GM19468 (cell line): ENCODE measurements at regions not wholly inside any gene's neighbourhood (a gene's known extent, or its start where the extent isn't known, plus 50 kb on each side); places are given as distances from the start of the nearest gene placed in this dataset.
"Not testable (repeated sequence)": the region's sequence is repeated elsewhere in the genome, so short reads cannot be mapped to it uniquely, and the experiment has no call there.

Source experiments
- ATAC-seq: cut with Tn5 transposase; IDR thresholded peaks from one replicate; pipeline ENCODE4 v1.9.1; 2021; ENCODE audit warnings: mild to moderate bottlenecking, moderate library complexity, moderate number of reproducible peaks; ENCODE audit not compliant: unreplicated experiment; ENCODE audit errors: extremely low read depth

GRCh38 chr17:14468858-14469257 lies 168.0 kb downstream of the HS3ST3B1 start:
- ATAC-seq = no peak

DNA sequence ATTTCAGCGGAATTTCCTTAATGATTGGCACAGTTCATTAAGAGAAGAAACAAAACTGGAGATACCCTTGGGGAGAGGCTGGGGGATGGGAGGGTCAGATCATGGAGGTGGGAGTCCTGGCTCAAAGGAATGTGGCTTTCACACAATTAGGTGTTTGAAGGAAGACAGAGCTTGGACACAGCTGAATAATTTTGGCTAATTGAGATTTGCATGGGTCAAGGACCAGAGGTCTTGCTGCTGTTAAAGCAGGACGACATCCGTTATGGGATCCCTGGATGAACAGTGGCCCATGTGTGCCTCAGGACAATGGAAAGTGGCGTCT lies 160.3 kb downstream of the HS3ST3B1 start:
- ATAC-seq = no peak

DNA sequence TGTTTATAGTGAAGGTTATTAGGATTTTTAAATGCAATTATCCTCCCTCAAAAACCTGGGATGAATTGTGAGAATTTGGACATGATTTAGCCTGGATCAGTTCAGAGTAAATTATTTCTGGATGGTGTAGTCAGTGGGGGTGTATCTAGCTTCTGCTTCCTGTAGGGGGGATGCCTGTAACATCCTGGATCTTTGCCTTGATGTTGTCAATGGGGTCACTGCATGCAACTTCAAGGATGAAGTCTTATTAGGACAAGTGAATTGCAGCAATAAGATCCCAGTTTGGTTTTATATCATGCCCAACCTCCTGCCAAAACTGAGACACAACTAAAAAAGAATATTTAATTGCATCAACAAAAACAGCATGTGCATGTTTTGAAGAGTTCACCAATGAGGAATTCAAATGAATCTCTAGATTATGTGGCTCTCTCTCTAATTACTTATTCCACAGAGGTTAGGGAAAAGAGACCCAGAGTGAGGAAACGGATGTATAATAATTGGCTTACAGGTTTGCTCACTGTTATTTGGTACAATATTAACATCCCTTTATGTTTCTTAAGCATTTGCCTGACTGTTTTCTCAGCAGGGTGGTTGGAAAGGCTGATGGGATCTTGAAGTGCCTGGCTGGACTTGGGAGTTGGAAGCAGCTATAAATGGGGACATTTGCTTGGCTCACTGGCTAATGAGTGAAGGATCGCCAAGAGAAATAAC lies 159.8 kb downstream of the HS3ST3B1 start:
- ATAC-seq = no peak

DNA sequence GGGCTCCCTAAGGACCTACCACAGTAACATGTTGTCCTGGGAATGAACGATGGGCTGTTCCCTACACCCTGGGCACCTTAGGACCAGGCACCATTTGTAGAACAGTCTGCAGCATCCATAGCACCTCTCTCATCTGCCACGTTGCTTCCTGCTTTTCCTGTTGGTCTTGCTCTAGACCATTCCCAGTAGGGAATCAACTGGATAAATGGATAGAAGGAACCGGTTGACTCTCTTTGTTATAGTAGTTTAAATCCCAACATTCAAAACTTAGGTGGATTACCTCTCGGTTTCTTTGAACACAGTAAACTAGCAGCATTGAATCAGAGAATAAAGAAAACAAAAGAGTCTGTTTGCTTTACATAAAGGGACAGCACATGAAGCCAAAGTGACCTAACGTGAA lies 159.1 kb downstream of the HS3ST3B1 start:
- ATAC-seq = no peak

DNA sequence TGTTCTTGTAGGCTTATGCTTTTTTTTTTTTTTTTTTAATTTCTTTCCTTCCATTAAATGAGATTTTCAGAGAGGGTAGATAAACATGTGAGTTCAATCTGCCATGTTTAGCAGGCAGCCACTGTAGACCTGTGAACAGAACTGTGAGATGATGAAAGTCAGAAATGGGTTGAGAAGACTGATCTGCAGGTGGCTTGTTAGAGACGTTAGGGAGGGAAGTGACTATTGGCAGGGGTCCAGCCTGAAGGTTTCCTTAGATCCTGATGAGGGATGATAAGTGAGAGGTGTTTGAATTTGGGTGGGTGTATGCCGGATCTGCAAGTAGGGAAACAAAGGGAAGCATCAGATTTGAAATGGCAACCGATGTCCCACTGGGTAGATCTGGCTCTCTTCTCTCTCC lies 157.8 kb downstream of the HS3ST3B1 start:
- ATAC-seq = no peak

- no peak for ATAC-seq
These were observed 153.9 kb downstream of the HS3ST3B1 start for GRCh38 chr17:14454746-14455145.

GRCh38 chr17:14452856-14453255 lies 152.0 kb downstream of the HS3ST3B1 start:
- no peak for ATAC-seq

GRCh38 chr17:14451729-14452191 lies 150.9 kb downstream of the HS3ST3B1 start:
- ATAC-seq = no peak

- no peak for ATAC-seq
These were observed 147.9 kb downstream of the HS3ST3B1 start for GRCh38 chr17:14448818-14449217.

DNA sequence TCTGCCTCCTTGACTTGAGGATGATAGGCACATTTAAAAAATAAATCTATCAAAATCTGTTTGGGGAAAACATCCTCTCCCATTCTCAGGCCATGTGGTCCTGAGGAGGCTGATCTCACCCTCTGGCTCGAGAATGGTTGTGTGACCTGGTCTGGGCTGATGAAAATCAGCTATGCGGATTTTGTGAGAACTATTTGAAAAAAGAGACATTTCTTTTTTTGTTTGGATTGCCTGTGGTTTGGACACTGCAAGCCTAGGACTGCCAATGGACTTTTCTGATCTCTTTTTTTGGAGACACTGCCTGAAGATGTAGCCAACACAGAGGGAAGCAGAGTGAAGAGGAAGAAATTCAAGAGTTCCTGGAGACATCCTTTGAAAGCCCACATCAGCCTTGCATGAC lies 145.9 kb downstream of the HS3ST3B1 start:
- ATAC-seq = no peak

- ATAC-seq = no peak
These were observed 144.0 kb downstream of the HS3ST3B1 start for GRCh38 chr17:14444915-14445314.

GRCh38 chr17:14442798-14443528 lies 142.1 kb downstream of the HS3ST3B1 start:
- ATAC-seq = no peak

DNA sequence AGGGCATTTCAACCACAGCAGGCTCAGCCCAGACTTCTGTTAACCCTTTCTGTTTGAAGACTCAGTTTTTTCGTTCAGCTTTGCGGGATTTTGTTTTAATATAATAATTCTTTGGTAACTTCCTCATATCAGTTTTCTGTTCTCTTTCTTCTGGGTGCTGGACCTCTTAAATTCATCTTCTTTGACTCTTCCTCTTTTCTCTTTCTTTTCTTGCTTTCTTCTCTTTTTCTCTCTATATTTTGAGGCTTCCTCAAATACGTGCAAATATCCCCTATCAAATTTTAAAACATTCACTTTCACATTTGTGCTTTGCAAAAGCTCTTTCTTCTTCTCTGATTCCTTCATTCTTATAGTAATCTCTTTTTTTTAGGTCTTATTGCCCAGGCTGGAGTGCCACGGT lies 136.3 kb downstream of the HS3ST3B1 start:
- no peak for ATAC-seq

DNA sequence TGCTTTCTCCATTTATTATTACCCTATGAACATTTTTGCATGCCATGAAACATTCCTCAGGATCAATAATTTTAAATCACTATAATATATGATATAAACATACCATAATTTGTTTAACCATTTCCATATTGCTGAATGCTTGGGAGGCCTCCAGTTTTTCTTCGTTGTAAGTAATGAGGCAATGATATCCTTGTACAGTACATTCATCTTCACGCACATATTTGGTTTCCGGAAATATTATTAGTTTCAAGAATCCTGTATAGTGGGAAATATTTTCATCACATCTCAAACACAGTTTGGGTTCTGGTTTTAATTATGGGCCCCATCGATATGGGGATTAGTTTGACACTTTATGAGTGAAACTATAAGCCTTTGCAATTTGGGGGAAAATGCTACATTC lies 135.4 kb downstream of the HS3ST3B1 start:
- ATAC-seq = no peak

- no peak for ATAC-seq
These were observed 133.6 kb downstream of the HS3ST3B1 start for GRCh38 chr17:14434506-14434905.

DNA sequence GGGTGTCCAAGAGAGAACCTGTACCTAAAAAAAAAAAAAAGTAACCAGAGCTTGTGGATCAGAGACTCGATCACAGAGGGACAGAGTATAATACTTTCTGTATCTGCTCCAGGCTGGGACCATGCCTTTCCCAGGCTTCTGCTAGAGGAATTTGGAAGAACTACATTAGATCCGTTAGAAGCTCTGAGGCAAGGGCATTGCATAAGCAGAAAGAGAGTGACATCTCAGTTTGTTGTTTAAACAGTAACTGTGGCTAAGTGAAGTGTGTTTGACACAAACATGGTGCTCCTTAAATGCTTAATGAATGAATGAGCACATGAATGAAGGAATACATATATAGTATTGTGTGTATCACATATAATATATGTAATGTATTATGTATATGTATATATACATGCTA lies 131.2 kb downstream of the HS3ST3B1 start:
- ATAC-seq = no peak

DNA sequence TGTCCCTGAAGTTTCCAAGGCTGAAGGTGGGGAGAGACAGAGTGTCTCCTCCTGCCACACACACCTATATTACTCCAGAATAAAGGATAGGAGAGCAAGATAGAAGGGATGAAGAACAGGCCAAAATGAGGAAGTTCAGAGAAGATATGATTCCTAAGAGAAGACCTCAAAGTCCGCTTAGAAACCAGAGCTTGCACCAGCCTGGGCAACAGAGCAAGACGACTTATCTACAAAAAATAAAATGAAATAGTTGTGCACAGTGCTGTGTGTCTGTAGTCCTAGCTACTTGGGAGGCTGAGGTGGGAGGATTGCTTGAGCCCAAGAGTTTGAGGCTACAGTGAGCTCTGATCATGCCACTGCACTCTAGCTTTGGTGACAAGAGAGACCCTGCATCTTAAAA lies 128.2 kb downstream of the HS3ST3B1 start:
- no peak for ATAC-seq

- ATAC-seq = no peak
These were observed 127.8 kb downstream of the HS3ST3B1 start for GRCh38 chr17:14428648-14429029.

DNA sequence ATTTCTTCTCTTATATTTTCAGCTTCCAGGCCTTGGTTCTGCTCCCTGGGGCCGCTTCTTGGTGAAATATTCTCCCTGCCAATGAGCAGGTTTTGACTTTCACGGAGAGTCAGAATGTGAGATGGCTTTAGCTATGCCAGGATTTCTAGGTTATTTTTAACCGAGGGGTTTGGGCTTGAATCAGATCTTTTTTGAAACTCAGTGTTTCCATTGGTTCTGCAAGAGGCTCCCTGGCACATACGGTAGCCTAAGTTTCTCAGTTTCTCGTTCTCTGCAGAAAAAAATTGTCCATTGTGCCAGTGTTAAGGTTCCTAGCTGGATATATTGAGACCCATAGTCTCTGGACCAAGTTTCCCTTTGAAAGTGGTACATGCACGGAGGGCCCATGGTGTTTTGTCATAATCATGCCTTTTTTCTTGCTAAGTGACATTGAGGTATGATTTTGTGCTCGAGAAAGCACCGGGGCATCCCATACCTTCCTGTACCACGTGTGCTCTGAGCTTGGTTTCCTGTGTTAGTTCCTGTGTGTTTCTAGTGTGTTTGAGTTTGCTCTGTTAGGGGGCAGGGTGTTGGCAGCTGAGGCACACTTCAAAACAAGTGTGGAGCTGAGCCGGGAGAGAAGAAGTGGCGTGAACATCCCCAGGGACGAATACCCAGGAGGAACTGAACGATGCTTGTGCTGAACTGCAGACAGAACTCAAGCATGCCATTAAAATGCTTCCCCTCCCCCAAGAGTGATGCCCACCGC lies 127.2 kb downstream of the HS3ST3B1 start:
- ATAC-seq = no peak

DNA sequence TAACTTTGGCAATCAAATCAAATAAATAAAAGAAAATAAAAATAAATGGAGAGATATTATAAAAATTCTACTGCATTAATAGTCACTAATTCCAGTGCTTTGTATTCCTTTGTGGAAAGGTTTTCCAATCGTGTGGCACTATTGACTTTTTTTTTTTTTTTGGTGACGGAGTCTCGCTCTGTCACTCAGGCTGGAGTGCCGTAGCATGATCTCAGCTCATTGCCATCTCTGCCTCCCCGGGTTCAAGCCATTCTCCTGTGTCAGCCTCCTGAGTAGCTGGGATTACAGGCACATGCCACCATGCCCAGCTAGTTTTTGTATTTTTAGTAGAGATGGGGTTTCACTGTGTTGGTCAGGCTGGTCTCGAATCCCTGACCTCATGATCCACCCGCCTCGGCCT lies 122.3 kb downstream of the HS3ST3B1 start:
- not testable (repeated sequence) for ATAC-seq

GRCh38 chr17:14417336-14417735 lies 116.5 kb downstream of the HS3ST3B1 start:
- ATAC-seq = no peak
